ENCODE measurements at regions not wholly inside any gene's neighbourhood (a gene's known extent, or its start where the extent isn't known, plus 50 kb on each side); places are given as distances from the start of the nearest gene placed in this dataset.
"Not testable (repeated sequence)": the region's sequence is repeated elsewhere in the genome, so short reads cannot be mapped to it uniquely, and the experiment has no call there.

DNA sequence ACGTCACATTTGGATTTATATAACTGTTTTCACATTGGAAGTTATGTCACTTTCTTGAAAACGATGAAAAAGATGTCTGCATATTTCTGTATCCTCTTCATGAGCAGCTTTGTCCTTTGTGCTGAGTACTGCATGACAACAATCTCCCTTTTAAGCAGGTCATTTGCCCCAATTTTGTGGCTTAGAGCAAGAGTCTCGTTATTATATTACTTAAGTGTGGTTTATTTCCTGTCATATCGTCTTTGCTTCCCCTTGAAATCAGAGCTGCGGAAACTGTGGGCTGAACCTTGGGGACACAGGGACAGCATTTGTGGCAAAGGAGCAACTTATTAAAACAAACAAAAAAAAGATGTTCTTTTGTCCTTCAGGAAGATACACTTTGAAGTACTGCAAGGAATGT is 254.0 kb upstream of the DSEL start:
- no peak for DNase-seq (ENCODE audit: low read depth in 2 of 2)

DNA sequence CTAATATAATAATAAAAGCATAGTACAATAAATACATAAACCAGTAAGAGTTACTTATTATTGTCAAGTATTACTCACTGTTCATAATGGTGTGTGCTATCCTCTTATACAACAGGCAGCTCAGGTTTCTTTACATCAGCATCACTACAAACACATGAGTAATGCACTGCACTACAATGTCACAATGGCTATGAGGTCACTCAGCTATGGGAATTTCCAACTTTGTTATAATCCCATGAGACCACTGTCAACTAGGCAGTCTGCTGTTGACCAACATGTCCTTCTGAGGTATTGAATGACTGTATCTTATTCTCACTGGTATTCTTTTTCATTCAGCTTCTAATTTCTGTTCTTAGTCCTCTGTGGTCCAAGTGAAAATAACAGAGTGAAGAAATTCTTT is 250.4 kb upstream of the DSEL start:
- no peak for DNase-seq (ENCODE audit: low read depth in 2 of 2)

DNA sequence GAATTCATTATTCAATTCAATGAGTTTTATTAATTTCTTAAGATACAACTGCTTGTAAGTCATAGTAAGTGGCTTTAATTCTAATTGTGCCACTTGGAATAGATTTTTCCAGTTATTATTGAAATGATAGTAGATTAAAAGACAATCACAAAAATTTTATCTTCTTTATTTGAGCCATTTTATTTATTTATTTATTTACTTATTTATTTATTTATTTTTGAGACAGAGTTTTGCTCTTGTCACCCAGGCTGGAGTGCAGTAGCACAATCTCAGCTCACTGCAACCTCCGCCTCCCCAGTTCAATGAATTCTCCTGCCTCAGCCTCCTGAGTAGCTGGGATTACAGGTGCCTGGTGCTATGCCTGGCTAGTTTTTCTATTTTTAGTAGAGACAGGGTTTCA is 235.7 kb upstream of the DSEL start:
- DNase-seq (ENCODE audit: low read depth in 2 of 2), result not testable (repeated sequence)

DNA sequence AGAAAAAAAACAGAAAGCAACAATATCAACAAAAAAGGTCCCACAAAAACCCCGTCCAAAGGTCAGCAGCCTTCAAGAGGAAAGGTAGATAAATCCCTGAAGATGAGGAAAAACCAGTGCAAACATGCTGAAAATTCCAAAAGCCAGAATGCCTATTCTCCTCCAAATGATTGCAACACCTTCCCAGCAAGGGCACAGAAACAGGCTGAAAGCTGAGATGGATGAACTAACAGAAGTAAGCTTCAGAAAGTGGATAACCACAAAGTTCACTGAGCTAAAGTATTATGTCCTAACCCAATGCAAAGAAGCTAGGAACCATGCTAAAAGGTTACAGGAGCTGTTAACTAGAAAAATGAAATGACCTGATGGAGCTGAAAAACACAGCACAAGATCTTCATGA is 226.4 kb upstream of the DSEL start:
- DNase-seq (ENCODE audit: low read depth in 2 of 2), result no peak

DNA sequence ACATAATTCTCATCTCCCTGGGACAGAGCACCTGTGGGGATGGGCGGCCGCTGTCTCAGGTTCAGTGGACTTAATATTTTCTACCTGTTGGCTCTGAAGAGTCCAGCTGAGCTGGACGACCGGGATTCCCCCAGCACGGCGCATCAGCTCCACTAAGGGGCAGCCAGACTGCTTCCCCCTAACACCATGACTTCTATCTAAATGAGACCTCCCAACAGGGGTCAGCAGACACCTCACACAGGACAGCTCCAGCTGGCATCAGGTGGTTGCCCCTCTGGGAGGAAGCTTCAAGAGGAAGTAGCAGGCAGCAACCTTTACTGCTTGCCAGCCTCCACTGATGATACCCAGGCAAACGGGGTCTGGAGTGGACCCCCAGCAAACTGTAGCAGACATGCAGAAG is 226.0 kb upstream of the DSEL start:
- no peak for DNase-seq (ENCODE audit: low read depth in 2 of 2)

DNA sequence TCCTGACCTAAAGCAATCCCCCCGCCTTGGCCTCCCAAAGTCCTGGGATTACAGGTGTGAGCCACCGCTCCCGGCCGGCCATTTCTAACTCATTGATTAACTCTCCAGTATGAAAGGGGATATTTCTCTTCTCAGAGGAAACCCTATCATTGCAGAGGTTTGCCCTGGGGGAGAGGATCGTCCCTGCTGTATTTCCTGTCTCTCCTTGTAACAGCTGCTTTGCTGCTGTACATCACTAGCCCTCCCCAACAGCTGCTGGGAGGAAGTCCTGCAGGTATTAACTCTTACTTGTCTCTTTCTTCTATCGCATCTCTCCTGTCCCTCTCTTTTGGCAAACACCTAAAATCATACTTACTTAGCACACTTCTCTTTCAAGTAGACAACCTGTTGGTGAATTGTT is 219.0 kb upstream of the DSEL start:
- DNase-seq (ENCODE audit: low read depth in 2 of 2), result no peak

DNA sequence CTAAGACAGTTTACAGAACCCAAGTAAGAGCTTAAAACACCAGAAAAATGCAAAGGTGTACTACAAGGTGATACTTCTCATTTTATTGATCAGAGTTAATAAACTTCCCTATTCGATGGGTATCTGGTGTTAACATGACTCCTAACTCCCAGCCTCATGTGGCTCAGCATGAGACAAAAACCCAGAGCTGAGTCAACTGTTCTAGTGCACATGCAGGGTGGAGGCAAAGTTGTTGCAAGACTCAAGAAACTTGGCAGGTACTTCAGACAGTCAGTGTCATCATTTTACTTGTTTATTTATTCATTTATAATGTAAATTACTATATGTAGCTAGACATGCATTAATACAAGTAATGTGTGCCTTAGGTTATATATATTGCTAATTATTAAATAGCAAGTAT is 216.6 kb upstream of the DSEL start:
- DNase-seq (ENCODE audit: low read depth in 2 of 2), result no peak

DNA sequence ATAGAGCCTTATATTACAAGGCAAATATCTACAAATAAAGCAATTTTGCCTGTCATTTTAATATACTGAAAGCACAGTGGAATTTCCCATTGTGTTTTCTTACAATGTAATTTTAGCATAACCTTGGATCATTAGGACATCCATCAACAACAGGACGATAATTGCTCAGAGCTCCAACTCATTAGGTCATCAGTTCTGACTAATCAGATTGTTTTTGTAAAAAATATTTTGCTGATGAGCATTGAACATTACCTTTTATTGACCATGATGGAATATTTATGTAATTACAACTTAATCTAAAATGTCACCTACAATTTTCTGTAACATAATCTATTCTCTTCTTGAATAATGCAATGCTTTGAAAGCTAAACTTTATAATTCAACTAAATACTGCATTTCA is 215.3 kb upstream of the DSEL start:
- DNase-seq (ENCODE audit: low read depth in 2 of 2), result no peak

DNA sequence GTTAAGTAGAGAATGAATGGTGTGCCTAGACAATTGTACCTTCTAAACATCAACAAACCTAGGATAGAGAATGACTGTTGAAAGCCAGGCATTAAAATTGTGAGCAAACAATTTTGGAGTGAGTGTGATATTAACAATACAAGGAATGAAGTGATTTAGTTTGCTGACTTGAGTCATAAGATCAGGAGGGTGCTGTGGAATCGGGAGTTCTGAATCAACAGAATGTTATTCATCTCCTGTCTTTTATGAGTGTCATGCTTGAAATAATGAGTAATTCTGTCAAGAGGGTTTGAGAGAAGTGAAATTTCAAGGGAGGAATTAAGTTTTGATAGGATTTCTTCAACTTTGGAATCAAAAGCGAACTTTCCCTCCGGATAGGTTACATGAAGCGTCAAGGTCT is 214.4 kb upstream of the DSEL start:
- no peak for DNase-seq (ENCODE audit: low read depth in 2 of 2)

DNA sequence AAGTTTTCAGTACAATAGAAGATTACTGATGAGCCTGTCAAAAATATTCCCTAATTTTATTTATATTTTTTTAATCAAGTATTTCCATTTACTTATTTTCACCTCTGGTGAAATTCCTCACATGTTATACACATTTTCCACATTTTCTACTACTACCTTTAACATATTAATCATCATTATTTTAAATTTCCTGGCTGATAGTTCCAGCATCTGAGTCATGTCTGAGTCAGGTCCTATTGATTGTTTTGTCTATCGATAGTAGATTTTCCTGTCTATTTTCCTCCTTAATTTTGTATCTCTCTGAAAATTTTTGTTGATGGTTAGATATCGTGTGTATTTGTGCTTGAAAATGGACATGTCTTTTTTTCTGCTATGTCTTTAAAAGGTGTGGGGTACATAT is 211.8 kb upstream of the DSEL start:
- DNase-seq (ENCODE audit: low read depth in 2 of 2), result no peak

DNA sequence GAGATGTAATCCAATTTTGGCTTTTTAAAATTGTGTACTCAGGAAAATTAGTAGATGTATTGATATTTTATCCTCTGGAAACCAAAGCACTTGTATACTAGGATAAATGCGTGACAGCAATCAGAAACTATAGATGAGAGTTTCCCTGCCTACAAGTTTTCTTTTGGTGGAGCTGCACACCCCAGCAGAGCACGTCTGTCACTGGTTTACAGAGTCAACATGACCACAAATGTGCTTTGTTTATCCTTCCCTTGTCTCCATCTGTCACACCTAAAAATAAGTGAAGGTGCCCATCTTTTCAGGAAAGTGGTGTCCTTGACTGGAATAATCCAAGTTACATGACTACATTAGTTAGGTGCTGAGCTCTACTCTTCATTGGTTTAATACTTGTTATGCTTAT is 210.4 kb upstream of the DSEL start:
- DNase-seq (ENCODE audit: low read depth in 2 of 2), result no peak

DNA sequence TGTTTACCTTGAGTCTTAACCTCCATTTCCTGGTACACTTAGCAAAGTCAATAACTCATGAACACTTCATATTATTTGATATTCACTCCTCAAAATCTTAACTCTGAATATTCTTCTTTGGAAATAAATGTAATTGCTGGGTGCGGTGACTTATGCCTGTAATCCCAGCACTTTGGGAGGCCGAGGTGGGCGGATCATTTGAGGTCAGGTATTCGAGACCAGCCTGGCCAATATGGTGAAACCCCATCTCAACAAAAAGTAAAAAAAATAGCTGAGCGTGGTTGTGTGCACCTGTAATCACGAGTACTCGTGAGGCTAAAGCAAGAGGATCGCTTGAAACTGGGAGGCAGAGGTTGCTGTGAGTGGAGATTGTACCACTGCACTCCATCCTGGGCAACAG is 201.3 kb upstream of the DSEL start:
- DNase-seq (ENCODE audit: low read depth in 2 of 2), result no peak

DNA sequence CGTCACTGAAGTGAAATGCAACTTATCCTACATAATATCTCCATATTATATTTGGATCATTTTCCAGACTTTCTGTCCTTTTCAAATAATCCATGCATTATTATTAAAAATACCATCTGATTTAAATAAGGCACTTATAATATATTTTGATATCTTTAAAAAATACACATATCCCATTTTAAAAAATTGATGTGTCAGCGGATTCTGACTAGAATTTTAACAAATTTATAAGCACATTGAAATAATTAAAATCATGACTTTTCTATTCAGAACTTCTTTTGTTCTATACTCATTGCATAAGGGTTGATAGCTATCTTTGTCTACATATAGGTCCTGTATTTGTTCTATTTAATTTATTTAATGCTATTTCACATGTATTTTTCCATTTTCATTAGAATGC is 199.0 kb upstream of the DSEL start:
- DNase-seq (ENCODE audit: low read depth in 2 of 2), result no peak

DNA sequence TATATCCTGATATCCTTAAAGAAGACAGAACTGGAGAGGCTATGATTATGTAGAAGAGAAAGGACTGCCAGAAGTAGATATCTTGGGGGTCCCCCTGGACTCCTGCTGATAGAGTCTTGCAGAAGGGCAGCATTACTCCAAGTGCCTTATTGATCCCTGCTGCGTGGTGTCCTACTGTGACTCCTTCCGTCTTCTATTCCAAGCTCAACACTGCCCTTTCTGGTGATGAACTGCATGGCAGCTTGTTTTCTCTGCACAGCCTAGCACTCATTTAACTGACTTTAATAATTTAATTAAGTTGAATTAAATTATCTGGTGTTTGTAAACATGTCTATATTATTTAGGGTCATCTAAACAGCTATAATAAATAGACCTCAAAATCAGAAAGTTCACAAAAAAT is 194.1 kb upstream of the DSEL start:
- no peak for DNase-seq (ENCODE audit: low read depth in 2 of 2)

DNA sequence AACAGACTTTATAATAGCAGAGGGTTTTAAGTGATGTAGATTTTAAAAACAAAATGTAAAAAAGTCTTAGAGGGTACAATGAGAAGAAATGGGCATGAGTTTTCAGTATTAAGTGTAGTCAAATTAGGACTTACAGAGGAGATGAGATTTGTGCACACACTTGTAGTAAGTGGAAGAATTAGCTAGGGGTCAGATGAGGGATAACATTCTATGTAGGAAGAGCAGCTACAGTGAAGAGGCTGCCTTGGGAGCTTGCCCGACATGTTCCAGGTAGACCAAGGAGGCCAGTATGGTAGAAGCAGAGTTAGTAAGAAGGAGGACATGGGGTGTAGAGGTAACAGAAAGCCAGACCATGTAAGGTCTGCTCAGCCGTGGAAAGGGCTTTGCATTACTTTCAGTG is 189.2 kb upstream of the DSEL start:
- DNase-seq (ENCODE audit: low read depth in 2 of 2), result no peak

DNA sequence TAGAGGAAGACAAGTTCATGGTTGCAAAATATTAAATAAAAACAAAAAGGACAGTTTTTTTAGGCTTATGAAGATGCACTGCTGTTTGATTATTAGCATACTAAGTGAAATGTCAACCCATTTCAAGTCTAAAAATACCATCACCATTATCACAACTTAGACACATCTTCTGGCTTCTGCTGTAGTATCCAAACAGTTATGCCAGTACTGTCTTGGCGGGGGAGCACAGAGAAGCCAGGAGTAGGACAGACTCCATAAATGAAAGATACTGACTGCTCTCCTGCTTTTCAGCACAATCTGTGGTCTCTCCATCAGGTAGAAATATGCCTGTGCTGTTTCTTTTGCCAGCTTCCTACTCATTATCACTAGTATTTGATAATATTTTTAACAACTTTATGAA is 179.2 kb upstream of the DSEL start:
- no peak for DNase-seq (ENCODE audit: low read depth in 2 of 2)

DNA sequence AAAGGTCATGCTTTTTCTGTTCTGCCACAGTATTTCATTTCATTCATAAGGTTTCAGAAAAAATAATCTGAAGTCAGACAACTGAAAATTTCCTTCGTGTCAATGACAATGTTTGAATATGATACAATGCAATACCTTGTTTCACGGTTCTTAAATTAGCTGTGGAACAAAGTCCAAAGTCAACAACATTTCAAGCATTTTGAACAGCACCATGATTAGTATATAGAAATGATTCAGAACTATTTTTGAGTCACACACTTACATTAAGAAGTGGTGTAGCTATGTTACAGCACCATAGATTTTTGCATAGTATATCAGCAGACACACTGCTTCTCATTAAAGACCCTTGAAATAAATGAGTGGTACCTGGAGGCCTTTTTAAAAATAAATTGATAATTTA is 178.3 kb upstream of the DSEL start:
- DNase-seq (ENCODE audit: low read depth in 2 of 2), result no peak

DNA sequence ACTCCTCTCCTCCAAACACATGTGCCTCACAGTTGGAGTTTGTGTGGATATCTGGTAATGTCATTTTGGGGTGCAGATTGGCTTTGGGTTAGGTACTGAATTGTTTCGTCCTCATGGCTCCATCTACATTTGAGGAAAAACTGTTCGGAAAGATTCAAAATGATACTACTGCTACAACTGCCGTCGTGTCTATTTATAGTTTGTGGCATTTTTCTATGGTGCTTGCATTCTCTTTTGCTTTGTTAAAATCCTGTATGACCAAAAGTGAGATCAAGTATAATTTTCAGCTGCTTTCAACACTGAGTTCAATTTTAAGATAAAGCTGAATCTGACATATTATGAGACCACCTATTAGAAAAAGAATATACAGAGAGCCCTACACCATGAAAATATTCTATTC is 176.3 kb upstream of the DSEL start:
- DNase-seq (ENCODE audit: low read depth in 2 of 2), result no peak

DNA sequence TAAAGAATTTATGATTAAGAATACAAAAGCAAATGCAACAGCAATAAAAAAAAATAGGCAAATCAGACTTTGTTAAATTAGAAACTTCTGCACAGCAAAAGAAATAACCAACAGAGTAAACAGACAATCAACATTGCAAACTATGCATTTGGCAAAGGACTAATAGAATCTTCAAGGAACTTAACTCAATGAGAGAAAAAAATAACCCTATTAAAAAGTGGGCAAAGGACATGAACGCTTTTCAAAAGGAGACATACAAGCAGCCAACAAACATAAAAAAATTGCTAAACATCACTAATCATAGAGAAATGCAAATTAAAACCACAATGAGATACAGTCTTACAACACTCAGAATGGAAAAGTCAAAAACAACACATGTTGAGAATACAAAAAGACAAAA is 166.0 kb upstream of the DSEL start:
- no peak for DNase-seq (ENCODE audit: low read depth in 2 of 2)

DNA sequence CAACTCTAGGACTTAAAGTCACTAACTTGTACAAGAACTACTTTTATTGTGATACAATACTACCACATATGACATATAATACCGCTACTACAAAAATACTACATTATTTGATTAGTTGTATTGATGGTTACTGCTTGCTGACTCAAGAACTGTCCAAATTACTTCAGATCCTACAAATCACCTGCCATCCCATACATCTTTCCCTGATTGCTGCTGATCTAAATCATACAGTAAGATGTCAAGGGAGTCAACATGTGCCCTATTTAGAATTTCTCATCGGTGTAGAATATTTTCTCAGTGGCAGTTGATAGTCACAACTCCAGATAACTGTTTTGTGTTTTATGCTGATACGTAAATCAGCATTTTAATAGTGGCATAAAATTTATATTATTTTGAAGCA is 161.0 kb upstream of the DSEL start:
- no peak for DNase-seq (ENCODE audit: low read depth in 2 of 2)

DNA sequence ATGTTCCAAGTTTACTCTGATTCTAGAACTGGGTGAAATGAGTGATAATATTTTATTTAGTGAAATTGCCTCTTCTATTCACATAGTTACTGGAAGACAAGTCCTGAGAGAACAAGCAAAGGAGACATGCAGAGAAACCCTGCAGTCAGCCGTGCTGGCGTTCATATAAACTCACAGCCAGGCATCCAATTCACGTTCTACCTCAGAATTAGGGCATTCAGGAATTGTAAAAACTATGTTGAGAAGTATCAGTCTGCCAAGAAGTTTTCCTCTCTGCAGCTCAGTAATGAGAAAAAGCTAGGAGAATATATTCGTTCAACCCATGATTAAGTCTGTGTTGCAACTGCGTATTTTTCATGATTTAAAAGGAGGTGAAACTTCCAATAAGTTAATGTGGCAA is 156.2 kb upstream of the DSEL start:
- no peak for DNase-seq (ENCODE audit: low read depth in 2 of 2)

DNA sequence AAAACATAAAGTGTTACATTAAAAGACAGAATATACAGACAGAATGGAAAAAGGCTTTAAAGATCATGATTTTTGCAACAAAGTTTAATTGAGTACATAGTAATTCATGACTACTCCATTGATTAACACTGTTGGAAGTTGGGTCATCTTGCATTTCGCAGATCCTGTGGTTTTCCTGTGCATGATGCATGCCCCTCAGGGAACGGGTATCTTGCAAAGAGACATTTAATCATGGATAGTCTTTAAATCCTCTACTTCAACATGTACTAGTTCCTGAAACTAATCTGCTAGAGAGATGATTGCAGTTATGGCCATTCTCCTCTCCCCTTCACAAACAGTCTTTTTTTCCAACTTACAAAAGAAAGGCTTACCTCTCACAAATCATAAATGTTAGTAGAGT is 155.6 kb upstream of the DSEL start:
- no peak for DNase-seq (ENCODE audit: low read depth in 2 of 2)

DNA sequence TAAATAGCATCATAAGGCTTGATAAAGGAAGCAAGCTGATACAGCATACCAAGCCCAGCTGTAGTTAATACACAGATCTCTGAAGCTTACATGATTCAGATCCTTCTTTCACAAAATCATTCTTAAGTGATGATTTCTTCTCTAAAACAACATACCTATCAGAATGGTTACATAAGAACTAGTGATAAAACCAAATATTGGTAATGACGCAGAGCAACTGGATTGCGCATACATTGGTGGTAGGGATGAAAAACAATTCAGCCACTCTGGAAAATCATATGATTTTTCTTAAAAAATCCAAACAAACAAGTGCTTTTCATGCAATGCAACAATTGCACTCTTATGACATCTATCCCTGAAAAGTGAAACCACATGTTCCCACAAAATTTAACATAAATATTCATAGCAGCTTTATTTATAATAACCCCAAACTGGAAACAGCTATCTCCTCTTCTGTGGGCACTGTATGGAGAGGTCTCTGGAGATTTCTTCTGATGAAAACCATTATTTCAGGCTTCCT is 153.6 kb upstream of the DSEL start:
- DNase-seq (ENCODE audit: low read depth in 2 of 2), result no peak

DNA sequence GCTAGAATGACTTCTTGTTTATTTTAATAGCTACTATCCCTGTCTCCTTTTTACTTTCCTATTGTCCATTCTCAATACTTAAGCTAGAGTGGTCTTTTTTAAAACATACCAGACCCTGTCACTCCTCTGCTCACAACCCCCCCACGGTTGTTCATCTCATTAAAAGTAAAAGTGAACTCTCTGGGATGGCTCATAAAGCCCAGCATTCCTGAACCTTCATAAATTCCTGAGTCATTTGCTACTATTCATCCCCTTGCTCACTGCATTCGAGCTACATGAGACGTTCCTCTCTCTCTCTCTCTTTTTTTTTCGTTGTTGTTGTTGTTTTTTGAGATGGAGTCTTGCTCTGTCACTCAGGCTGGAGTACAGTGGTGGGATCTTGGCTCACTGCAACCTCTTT is 148.7 kb upstream of the DSEL start:
- DNase-seq (ENCODE audit: low read depth in 2 of 2), result no peak

DNA sequence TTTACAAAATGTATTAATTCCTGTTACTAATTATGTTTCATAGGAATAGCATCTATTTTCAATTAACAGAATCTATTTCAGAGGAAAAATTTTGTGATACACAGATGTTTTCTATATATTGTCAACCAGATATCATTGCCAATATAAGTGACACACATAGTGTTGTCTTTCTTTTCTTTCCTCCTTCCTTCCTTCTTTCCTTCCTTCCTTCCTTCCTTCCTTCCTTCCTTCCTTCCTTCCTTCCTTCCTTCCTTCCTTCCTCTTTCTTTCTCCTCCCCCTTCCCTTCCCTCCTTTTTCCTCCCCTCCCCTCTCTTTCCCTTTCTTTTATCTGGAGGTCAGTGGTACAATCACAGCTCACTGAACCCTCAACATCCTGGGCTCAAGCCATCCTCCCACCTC is 146.5 kb upstream of the DSEL start:
- no peak for DNase-seq (ENCODE audit: low read depth in 2 of 2)
